Spleen (tissue), 11 donors: ENCODE measurements at regions not wholly inside any gene's neighbourhood (a gene's known extent, or its start where the extent isn't known, plus 50 kb on each side); places are given as distances from the start of the nearest gene placed in this dataset.

Experiments used
- DNase-seq: peaks from one replicate; pipeline ENCODE4 v3.0.0-alpha.2; 2020
- H3K27ac ChIP-seq, 8 donors: fragments of 200-600 bp; sonication (generic) in 7 of 8; 1 replicate in 4 of 8; 2 replicates in 4 of 8; pipeline versions ENCODE4 v1.5.0 to v1.8.0; 2016 to 2021; ENCODE audit warnings: inconsistent platforms in 4 of 8, mild to moderate bottlenecking in 4 of 8, moderate library complexity in 1 of 8
- H3K27me3 ChIP-seq, 7 donors: fragments of 200-600 bp; sonication (generic) in 6 of 7; replicated peaks in 1 of 7; 1 replicate in 4 of 7; 2 replicates in 3 of 7; pipeline versions ENCODE4 v1.5.0 to v1.8.0; 2016 to 2021; ENCODE audit warnings: inconsistent platforms in 3 of 7, mild to moderate bottlenecking in 1 of 7
- H3K36me3 ChIP-seq, 6 donors: fragments of 200-600 bp; sonication (generic) in 5 of 6; 1 replicate in 4 of 6; 2 replicates in 2 of 6; pipeline versions ENCODE4 v1.5.0 to v1.8.0; 2016 to 2021; ENCODE audit warnings: inconsistent platforms in 2 of 6
- H3K4me1 ChIP-seq, 6 donors: fragments of 200-600 bp; sonication (generic) in 5 of 6; 1 replicate in 3 of 6; 2 replicates in 3 of 6; pipeline versions ENCODE4 v1.5.0 to v1.8.0; 2016 to 2021; ENCODE audit warnings: inconsistent platforms in 3 of 6
- H3K4me3 ChIP-seq, 8 donors: fragments of 200-600 bp; sonication (generic) in 7 of 8; 1 replicate in 4 of 8; 2 replicates in 4 of 8; pipeline versions ENCODE4 v1.5.0 to v1.8.0; 2016 to 2021; ENCODE audit warnings: inconsistent platforms in 4 of 8, mild to moderate bottlenecking in 4 of 8, moderate library complexity in 2 of 8
- H3K9me3 ChIP-seq, 8 donors: fragments of 200-600 bp; sonication (generic) in 7 of 8; 1 replicate in 4 of 8; 2 replicates in 4 of 8; pipeline versions ENCODE4 v1.5.0 to v1.8.0; 2016 to 2021; ENCODE audit warnings: inconsistent platforms in 4 of 8
- CTCF ChIP-seq, 11 experiments: fragments of 200-600 bp in 7 of 11; fragments of 450-650 bp in 4 of 11; sonication (generic) in 4 of 11; IDR thresholded peaks in 8 of 11; conservative IDR thresholded peaks in 3 of 11; 1 replicate in 7 of 11; 2 replicates in 4 of 11; pipeline versions ENCODE4 v1.4.0 to v1.8.0; 2016 to 2021; ENCODE audit warnings: antibody characterized with exemption in 11 of 11, inconsistent platforms in 4 of 11, mild to moderate bottlenecking in 1 of 11
- POLR2A ChIP-seq, 3 donors: fragments of 450-650 bp; IDR thresholded peaks; one replicate each; pipeline ENCODE4 v1.5.1; 2017; ENCODE audit warnings: antibody characterized with exemption in 3 of 3, mild to moderate bottlenecking in 1 of 3
- POLR2AphosphoS5 ChIP-seq, 3 donors: sonication (generic); formaldehyde crosslinking; IDR thresholded peaks; one replicate each; pipeline ENCODE4 v1.5.1; 2017; ENCODE audit warnings: antibody characterized with exemption in 3 of 3
- WGBS, 5 donors: extraction: QIAGEN DNeasy Blood & Tissue Kit in 3 of 5; methylation state at CpG; one replicate each; pipeline versions ENCODE4 v1.1.5 to v1.1.7; 2013 to 2018; 5-methylcytosine and 5-hydroxymethylcytosine counted together
- intact Hi-C: fragments of 100-400 bp; cut with DNase I; formaldehyde crosslinking; loops from one replicate; pipeline ENCODE4 v1.15.0; 2023; ENCODE audit warnings: low total_unique reads
- donor health status: healthy with polysubstance abuse.
- donor health status: DM: no; HTN: no; CAD: no; lungs with moderate emphysema.
- donor health status: DM: no; HTN: no; CAD: no.
- donor health status: Bipolar disorder and iron deficiency.
- donor health status: healthy.
- donor health status: DM: no; HTN: no; CAD: no.
- donor health status: DM: yes; HTN: yes; CAD: no.

GRCh38 chr10:78650122-78650521 lies 418.6 kb upstream of the ZMIZ1 start:
- intact Hi-C loops, result no loop called here

GRCh38 chr10:78651287-78651686 lies 417.5 kb upstream of the ZMIZ1 start:
- TF ChIP-seq POLR2A (IDR thresholded peaks at IDR 0.05), result no peak
- no peak for TF ChIP-seq CTCF (IDR thresholded peaks at IDR 0.05 in 8 of 11, conservative IDR thresholded peaks at IDR 0.05 in 3 of 11)
- no peak for TF ChIP-seq POLR2AphosphoS5 (IDR thresholded peaks at IDR 0.05)
- DNase-seq, result no peak
- intact Hi-C loops, result no loop called here
- Histone ChIP-seq H3K27me3 (peaks cover 0 to 7% (median 0%) of the 10 kb centered on the region in 7 donors), H3K4me1 (no peaks in the 10 kb centered on the region), H3K27ac (no peak overlapping the region), H3K4me3 (no peak overlapping the region), H3K9me3 (no peaks in the 10 kb centered on the region), H3K36me3 (no peaks in the 10 kb centered on the region)
- 76 to 92% (median 85%) methylated on average over 4 of the region's 4 CpGs for WGBS, 5 donors

More at GRCh38 chr10:78650122-78650521, 418.6 kb upstream of the ZMIZ1 start:
- Histone ChIP-seq H3K27ac (no peak overlapping the region), H3K9me3 (no peaks in the 10 kb centered on the region), H3K36me3 (no peaks in the 10 kb centered on the region), H3K4me1 (no peaks in the 10 kb centered on the region), H3K27me3 (peaks cover 0 to 7% (median 0%) of the 10 kb centered on the region in 7 donors), H3K4me3 (no peak overlapping the region)
- TF ChIP-seq POLR2AphosphoS5 (IDR thresholded peaks at IDR 0.05) (no peak), POLR2A (IDR thresholded peaks at IDR 0.05) (no peak), CTCF (IDR thresholded peaks at IDR 0.05 in 8 of 11, conservative IDR thresholded peaks at IDR 0.05 in 3 of 11) (no peak)
- DNase-seq, result no peak

GRCh38 chr10:78653555-78653954 lies 415.2 kb upstream of the ZMIZ1 start:
- intact Hi-C loops, result no loop called here
- peaks cover 0 to 7% (median 0%) of the 10 kb centered on the region in 7 donors for H3K27me3 ChIP-seq

GRCh38 chr10:78654047-78654590 lies 414.6 kb upstream of the ZMIZ1 start:
- intact Hi-C loops, result no loop called here
- no peak overlapping the region for H3K4me3 ChIP-seq
- H3K4me1 ChIP-seq, result peaks cover 0 to 28% (median 0%) of the 10 kb centered on the region in 6 donors
- no peaks in the 10 kb centered on the region for H3K36me3 ChIP-seq
- H3K27ac ChIP-seq, result no peak overlapping the region
- peaks cover 0 to 7% (median 0%) of the 10 kb centered on the region in 7 donors for H3K27me3 ChIP-seq
- 63 to 88% (median 80%) methylated on average over 3 of the region's 3 CpGs for WGBS, 5 donors
- DNase-seq, result no peak
- TF ChIP-seq CTCF (IDR thresholded peaks at IDR 0.05 in 8 of 11, conservative IDR thresholded peaks at IDR 0.05 in 3 of 11) (no peak), POLR2AphosphoS5 (IDR thresholded peaks at IDR 0.05) (no peak), POLR2A (IDR thresholded peaks at IDR 0.05) (no peak)
- H3K9me3 ChIP-seq, result no peaks in the 10 kb centered on the region

More at GRCh38 chr10:78653555-78653954, 415.2 kb upstream of the ZMIZ1 start:
- Histone ChIP-seq H3K27ac (no peak overlapping the region), H3K36me3 (no peaks in the 10 kb centered on the region), H3K4me1 (peaks cover 0 to 23% (median 0%) of the 10 kb centered on the region in 6 donors), H3K9me3 (no peaks in the 10 kb centered on the region), H3K4me3 (no peak overlapping the region)
- WGBS, 5 donors, result 77 to 97% (median 87%) methylated on average over 2 of the region's 2 CpGs
- TF ChIP-seq POLR2AphosphoS5 (IDR thresholded peaks at IDR 0.05) (no peak), CTCF (IDR thresholded peaks at IDR 0.05 in 8 of 11, conservative IDR thresholded peaks at IDR 0.05 in 3 of 11) (no peak), POLR2A (IDR thresholded peaks at IDR 0.05) (no peak)
- DNase-seq, result no peak
